Fibroblast of villous mesenchyme (primary cell): ENCODE measurements at regions not wholly inside any gene's neighbourhood (a gene's known extent, or its start where the extent isn't known, plus 50 kb on each side); places are given as distances from the start of the nearest gene placed in this dataset.

Experiments used
- DNase-seq: peaks from one replicate; pipeline ENCODE4 v3.0.0-alpha.2; 2010; ENCODE audit warnings: low read depth
- H3K4me3 ChIP-seq: 2 replicates; pipeline ENCODE4 v1.5.1; 2011; ENCODE audit warnings: low read depth, mild to moderate bottlenecking, low read length
- CTCF ChIP-seq: IDR thresholded peaks from 2 replicates; pipeline ENCODE4 v1.5.1; 2012; ENCODE audit warnings: low read depth, mild to moderate bottlenecking, low read length; ENCODE audit not compliant: insufficient read depth

- no peak overlapping the region for H3K4me3 ChIP-seq
- no peak for TF ChIP-seq CTCF
- no peak for DNase-seq
Observed at GRCh38 chr11:70593446-70593983, 195.2 kb downstream of the CTTN start.

GRCh38 chr11:70594031-70594430 is 195.7 kb downstream of the CTTN start:
- no peak for DNase-seq
- H3K4me3 ChIP-seq: no peak overlapping the region
- TF ChIP-seq CTCF: no peak

GRCh38 chr11:70594606-70595005 is 196.3 kb downstream of the CTTN start:
- no peak for DNase-seq
- TF ChIP-seq CTCF: no peak

GRCh38 chr11:70595016-70595415 is 196.7 kb downstream of the CTTN start:
- DNase-seq: no peak
- TF ChIP-seq CTCF: no peak
- H3K4me3 ChIP-seq: no peak overlapping the region

More at GRCh38 chr11:70594606-70595005, 196.3 kb downstream of the CTTN start:
- no peak overlapping the region for H3K4me3 ChIP-seq

GRCh38 chr11:70595452-70595851 is 197.1 kb downstream of the CTTN start:
- DNase-seq: no peak
- no peak for TF ChIP-seq CTCF
- H3K4me3 ChIP-seq: no peak overlapping the region

- no peak for DNase-seq
- no peak overlapping the region for H3K4me3 ChIP-seq
- TF ChIP-seq CTCF: no peak
Observed at GRCh38 chr11:70596091-70596490, 197.8 kb downstream of the CTTN start.

- no peak for DNase-seq
- H3K4me3 ChIP-seq: no peak overlapping the region
- no peak for TF ChIP-seq CTCF
Observed at GRCh38 chr11:70597006-70597555, 198.8 kb downstream of the CTTN start.
